Lower leg skin (tissue), 3 donors: ENCODE measurements at regions not wholly inside any gene's neighbourhood (a gene's known extent, or its start where the extent isn't known, plus 50 kb on each side); places are given as distances from the start of the nearest gene placed in this dataset.

Experiments used
- CTCF ChIP-seq, 3 donors: fragments of 450-650 bp; IDR thresholded peaks; one replicate each; pipeline ENCODE4 v1.5.1; 2016; ENCODE audit warnings: antibody characterized with exemption in 3 of 3, mild to moderate bottlenecking in 3 of 3, moderate library complexity in 2 of 3
- POLR2A ChIP-seq, 2 donors: fragments of 450-650 bp; IDR thresholded peaks; one replicate each; pipeline ENCODE4 v1.6.1; 2016 to 2017; ENCODE audit warnings: antibody characterized with exemption in 2 of 2, mild to moderate bottlenecking in 1 of 2, moderate library complexity in 1 of 2

DNA sequence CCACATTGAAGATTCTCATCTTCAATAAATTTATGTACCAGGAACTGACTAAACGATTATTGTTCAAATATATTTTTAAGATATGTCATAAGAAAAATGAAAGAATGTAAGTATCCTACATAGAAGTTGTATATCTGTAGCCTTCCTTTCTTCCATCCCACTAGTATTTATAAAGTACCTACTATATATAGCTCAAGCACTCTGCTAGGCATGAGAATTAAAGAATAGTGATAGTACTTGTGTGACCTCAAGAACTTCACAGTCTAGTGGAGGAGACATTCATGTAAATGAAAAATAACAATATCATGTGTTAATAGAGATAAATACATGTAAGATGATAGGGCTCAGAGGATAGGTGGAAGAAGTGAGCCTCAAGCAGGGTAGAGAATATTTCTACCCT is 201.0 kb upstream of the HMHB1 start:
- TF ChIP-seq POLR2A (IDR thresholded peaks at IDR 0.05) (no peak), CTCF (IDR thresholded peaks at IDR 0.05) (no peak)
